ENCODE measurements at regions not wholly inside any gene's neighbourhood (a gene's known extent, or its start where the extent isn't known, plus 50 kb on each side); places are given as distances from the start of the nearest gene placed in this dataset.

DNA sequence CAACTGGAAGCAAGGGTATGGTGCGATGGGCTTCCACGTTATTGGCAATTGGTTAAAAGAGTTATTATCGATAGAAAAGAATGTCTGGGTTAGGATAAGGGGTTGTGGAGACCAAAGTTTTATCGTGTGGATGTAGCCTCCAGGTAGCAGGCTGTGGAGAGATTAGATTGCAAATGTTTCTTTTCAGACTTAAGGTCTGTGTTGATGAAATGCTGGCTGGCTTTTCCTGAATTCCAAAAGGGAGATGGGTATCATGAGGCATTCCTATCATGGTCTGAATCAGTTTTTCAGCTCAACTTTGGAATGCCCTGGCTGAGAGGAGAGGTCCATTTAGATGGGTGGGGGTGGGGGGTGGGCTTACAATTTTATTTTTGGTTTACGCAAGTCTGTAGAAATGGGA, 395.0 kb upstream of the RBFOX1 start:
- DNase-seq, result no peak
- no peak overlapping the region for H3K4me3 ChIP-seq
- no peaks in the 10 kb centered on the region for H3K4me1 ChIP-seq
- no peaks in the 10 kb centered on the region for H3K36me3 ChIP-seq
- WGBS, 2 donors (ENCODE audit: low coverage in 1 of 2), result 81 to 92% methylated on average over 5 of the region's 5 CpGs
- TF ChIP-seq, protein P1, sequence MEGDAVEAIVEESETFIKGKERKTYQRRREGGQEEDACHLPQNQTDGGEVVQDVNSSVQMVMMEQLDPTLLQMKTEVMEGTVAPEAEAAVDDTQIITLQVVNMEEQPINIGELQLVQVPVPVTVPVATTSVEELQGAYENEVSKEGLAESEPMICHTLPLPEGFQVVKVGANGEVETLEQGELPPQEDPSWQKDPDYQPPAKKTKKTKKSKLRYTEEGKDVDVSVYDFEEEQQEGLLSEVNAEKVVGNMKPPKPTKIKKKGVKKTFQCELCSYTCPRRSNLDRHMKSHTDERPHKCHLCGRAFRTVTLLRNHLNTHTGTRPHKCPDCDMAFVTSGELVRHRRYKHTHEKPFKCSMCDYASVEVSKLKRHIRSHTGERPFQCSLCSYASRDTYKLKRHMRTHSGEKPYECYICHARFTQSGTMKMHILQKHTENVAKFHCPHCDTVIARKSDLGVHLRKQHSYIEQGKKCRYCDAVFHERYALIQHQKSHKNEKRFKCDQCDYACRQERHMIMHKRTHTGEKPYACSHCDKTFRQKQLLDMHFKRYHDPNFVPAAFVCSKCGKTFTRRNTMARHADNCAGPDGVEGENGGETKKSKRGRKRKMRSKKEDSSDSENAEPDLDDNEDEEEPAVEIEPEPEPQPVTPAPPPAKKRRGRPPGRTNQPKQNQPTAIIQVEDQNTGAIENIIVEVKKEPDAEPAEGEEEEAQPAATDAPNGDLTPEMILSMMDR (IDR thresholded peaks at IDR 0.05), result no peak
- TF ChIP-seq EP300 (IDR thresholded peaks at IDR 0.05; ENCODE audit: low read depth) (no peak), POLR2A (IDR thresholded peaks at IDR 0.05) (no peak), POLR2AphosphoS5 (IDR thresholded peaks at IDR 0.05) (no peak)
- intact Hi-C loops (cut with DNase I; ENCODE audit: low total_unique reads) (loop anchor here (5.0 kb wide), 1 partner anchor 555 kb away; no protein-coding TSS in a partner anchor), in situ Hi-C loops (cut with MboI; ENCODE audit: low pct_ligation_motif_present in 1 of 4, low pct_unique_long_range_greater_than_20kb in 1 of 4, low sequenced_read_pairs in 3 of 4) (no loop called here)
- H3K9me3 ChIP-seq, result no peaks in the 10 kb centered on the region
- H3K27me3 ChIP-seq, result no peaks in the 10 kb centered on the region
- H3K27ac ChIP-seq, result no peak overlapping the region

DNA sequence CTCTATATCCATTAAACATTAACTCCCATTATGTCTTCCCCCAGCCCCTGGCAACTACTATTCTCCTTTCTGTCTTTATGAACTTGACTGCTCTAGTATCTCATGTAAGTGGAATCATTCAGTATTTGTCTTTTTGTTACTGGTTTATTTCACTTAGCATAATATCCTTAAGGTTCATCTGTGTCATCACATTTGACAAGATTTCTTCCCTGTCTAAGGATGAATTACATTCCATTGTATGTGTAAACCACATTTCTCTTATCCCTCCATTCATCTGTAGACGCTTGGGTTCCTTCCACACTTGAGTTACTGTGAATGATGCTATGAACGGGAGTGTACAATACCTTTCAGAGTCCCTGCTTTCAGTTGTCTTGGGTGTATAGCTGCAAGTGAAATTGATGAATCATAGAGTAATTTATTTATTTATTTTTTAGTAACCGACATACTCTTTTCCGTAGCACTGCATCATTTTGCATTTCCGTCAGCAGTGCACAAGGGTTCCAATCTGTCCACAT, 399.7 kb upstream of the RBFOX1 start:
- in situ Hi-C loops (cut with MboI; ENCODE audit: low pct_ligation_motif_present in 1 of 4, low pct_unique_long_range_greater_than_20kb in 1 of 4, low sequenced_read_pairs in 3 of 4) (no loop called here), intact Hi-C loops (cut with DNase I; ENCODE audit: low total_unique reads) (no loop called here)
- Histone ChIP-seq H3K27me3 (no peaks in the 10 kb centered on the region), H3K4me1 (no peaks in the 10 kb centered on the region), H3K36me3 (no peaks in the 10 kb centered on the region), H3K4me3 (no peak overlapping the region), H3K9me3 (no peaks in the 10 kb centered on the region), H3K27ac (no peak overlapping the region)
- DNase-seq, result no peak
- TF ChIP-seq, protein P1 (IDR thresholded peaks at IDR 0.05), result no peak
- no peak for TF ChIP-seq POLR2AphosphoS5 (IDR thresholded peaks at IDR 0.05)
- WGBS, 2 donors (ENCODE audit: low coverage in 1 of 2), result 95 to 98% methylated on average over 5 of the region's 5 CpGs

DNA sequence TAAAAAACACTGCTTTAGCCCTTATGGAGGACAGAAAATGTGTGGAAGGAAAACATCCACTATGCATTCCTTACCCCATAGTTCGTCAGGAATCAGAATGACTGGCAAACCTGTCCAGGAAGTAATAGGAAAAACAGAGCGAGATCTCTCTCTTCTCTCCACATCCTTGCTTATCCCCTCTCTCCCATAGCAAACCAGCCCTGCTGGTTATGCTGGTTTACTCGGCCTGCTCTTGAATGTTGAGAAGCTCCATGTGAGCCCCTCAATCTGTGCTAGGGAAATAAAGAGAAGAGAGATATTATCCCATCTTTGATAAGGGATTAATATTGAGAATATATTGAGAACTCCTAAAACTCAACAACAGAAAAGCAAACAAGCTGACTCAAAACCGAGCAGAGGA, 402.8 kb upstream of the RBFOX1 start:
- Histone ChIP-seq H3K27ac (no peak overlapping the region), H3K9me3 (no peaks in the 10 kb centered on the region), H3K36me3 (no peaks in the 10 kb centered on the region), H3K27me3 (no peaks in the 10 kb centered on the region), H3K4me1 (no peaks in the 10 kb centered on the region), H3K4me3 (no peak overlapping the region)
- intact Hi-C loops (cut with DNase I; ENCODE audit: low total_unique reads), result no loop called here
- no peak for TF ChIP-seq POLR2AphosphoS5 (IDR thresholded peaks at IDR 0.05)
- TF ChIP-seq EP300 (IDR thresholded peaks at IDR 0.05; ENCODE audit: low read depth), result no peak
- TF ChIP-seq, protein P1 (IDR thresholded peaks at IDR 0.05), result no peak
- TF ChIP-seq POLR2A (IDR thresholded peaks at IDR 0.05), result no peak
- in situ Hi-C loops (cut with MboI; ENCODE audit: low pct_ligation_motif_present in 1 of 4, low pct_unique_long_range_greater_than_20kb in 1 of 4, low sequenced_read_pairs in 3 of 4), result no loop called here
- WGBS, 2 donors (ENCODE audit: low coverage in 1 of 2), result 50 to 67% methylated on average over 1 to 4 of the region's 4 CpGs
- DNase-seq, result no peak

DNA sequence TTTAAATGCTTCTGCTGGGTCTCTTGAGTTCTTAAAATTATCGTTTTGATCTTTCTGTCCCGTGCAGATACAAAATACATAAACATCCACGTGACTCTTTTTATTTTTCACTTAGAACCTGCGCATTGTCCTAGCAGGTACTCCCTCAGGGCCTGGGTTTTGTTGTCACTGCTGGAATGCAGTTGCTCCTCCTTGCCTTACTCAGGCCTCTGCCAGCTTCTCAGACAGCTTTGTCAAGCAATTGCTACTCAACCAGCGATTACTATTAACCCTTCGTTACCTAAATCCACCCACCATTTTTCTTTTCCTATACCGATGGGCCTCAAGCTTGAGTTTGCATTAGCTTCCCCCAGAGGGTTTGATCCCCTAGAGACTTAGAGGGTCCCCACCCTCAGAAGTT, 405.9 kb upstream of the RBFOX1 start:
- Histone ChIP-seq H3K4me1 (no peaks in the 10 kb centered on the region), H3K36me3 (no peaks in the 10 kb centered on the region), H3K27me3 (no peaks in the 10 kb centered on the region), H3K9me3 (peaks cover 0 to 3% of the 10 kb centered on the region in 2 donors), H3K27ac (no peak overlapping the region), H3K4me3 (no peak overlapping the region)
- TF ChIP-seq, protein P1 (IDR thresholded peaks at IDR 0.05), result no peak
- TF ChIP-seq POLR2A (IDR thresholded peaks at IDR 0.05), result no peak
- TF ChIP-seq EP300 (IDR thresholded peaks at IDR 0.05; ENCODE audit: low read depth), result no peak
- TF ChIP-seq POLR2AphosphoS5 (IDR thresholded peaks at IDR 0.05), result no peak
- 46 to 55% methylated on average over 7 of the region's 7 CpGs for WGBS, 2 donors (ENCODE audit: low coverage in 1 of 2)
- intact Hi-C loops (cut with DNase I; ENCODE audit: low total_unique reads) (no loop called here), in situ Hi-C loops (cut with MboI; ENCODE audit: low pct_ligation_motif_present in 1 of 4, low pct_unique_long_range_greater_than_20kb in 1 of 4, low sequenced_read_pairs in 3 of 4) (no loop called here)
- no peak for DNase-seq

Data from transverse colon (tissue), 4 donors.